B cell (primary cell): ENCODE measurements at regions not wholly inside any gene's neighbourhood (a gene's known extent, or its start where the extent isn't known, plus 50 kb on each side); places are given as distances from the start of the nearest gene placed in this dataset.

Experiments used
- ATAC-seq: fragments of 200-7000 bp; cut with Tn5 transposase; one replicate; pipeline ENCODE4 v1.10.0; 2021; ENCODE audit warnings: low read depth, mild to moderate bottlenecking, moderate number of reproducible peaks, moderate library complexity
- CTCF ChIA-PET: fragments of 350-600 bp; sonication (Branson Sonifier 250); formaldehyde crosslinking; loops from one replicate; lab custom pipeline; 2021; ENCODE audit warnings: antibody characterized with exemption, inconsistent platforms; lab: Charles Lee
- POLR2A ChIA-PET: fragments of 350-600 bp; sonication (Branson Sonifier 250); formaldehyde crosslinking; loops from one replicate; lab custom pipeline; 2021; ENCODE audit warnings: antibody characterized with exemption; lab: Charles Lee
- DNase-seq: peaks from one replicate; pipeline ENCODE4 v3.0.0; 2013
- H2AFZ ChIP-seq: 2 replicates; pipeline ENCODE4 v1.6.1; 2012; ENCODE audit warnings: mild to moderate bottlenecking, low read depth, low read length; ENCODE audit not compliant: insufficient read depth, poor library complexity, severe bottlenecking
- H3K27ac ChIP-seq, 2 donors: 1 replicate in 1 of 2; 2 replicates in 1 of 2; pipeline ENCODE4 v1.5.1; 2012 to 2013; ENCODE audit warnings: low read length in 2 of 2, mild to moderate bottlenecking in 2 of 2, moderate library complexity in 1 of 2
- H3K27me3 ChIP-seq, 4 experiments: fragments of 200-600 bp in 1 of 4; sonication (generic) in 1 of 4; replicated peaks in 1 of 4; 1 replicate in 2 of 4; 2 replicates in 2 of 4; pipeline versions ENCODE4 v1.6.1 to v1.7.0; 2013 to 2016; ENCODE audit warnings: low read length in 3 of 4, mild to moderate bottlenecking in 2 of 4, mixed read lengths in 1 of 4, moderate library complexity in 1 of 4; ENCODE audit not compliant: insufficient read depth in 4 of 4, control insufficient read depth in 3 of 4; ENCODE audit errors: control extremely low read depth in 1 of 4
- H3K36me3 ChIP-seq, 2 experiments: replicated peaks in 1 of 2; 1 replicate in 1 of 2; 2 replicates in 1 of 2; pipeline versions ENCODE4 v1.6.1 to v1.7.1; 2013; ENCODE audit warnings: low read length in 1 of 2; ENCODE audit not compliant: insufficient read depth in 2 of 2, control insufficient read depth in 1 of 2; ENCODE audit errors: control extremely low read depth in 1 of 2, extremely low read depth in 1 of 2
- H3K4me1 ChIP-seq, 2 donors: fragments of 200-600 bp in 1 of 2; sonication (generic) in 1 of 2; 1 replicate in 1 of 2; 2 replicates in 1 of 2; pipeline versions ENCODE4 v1.5.1 to v1.6.1; 2013 to 2017; ENCODE audit warnings: low read length in 2 of 2; ENCODE audit not compliant: control insufficient read depth in 2 of 2, insufficient read depth in 2 of 2
- H3K4me2 ChIP-seq: replicated peaks from 2 replicates; pipeline ENCODE3; 2012; ENCODE audit warnings: mild to moderate bottlenecking, low read depth, low read length; ENCODE audit not compliant: poor library complexity, severe bottlenecking
- H3K4me3 ChIP-seq, 5 experiments: fragments of 200-600 bp in 1 of 5; sonication (generic) in 1 of 5; 1 replicate in 3 of 5; 2 replicates in 2 of 5; pipeline versions ENCODE4 v1.5.1 to v1.7.0; 2011 to 2016; ENCODE audit warnings: low read length in 4 of 5, mild to moderate bottlenecking in 4 of 5, low read depth in 2 of 5, control low read depth in 1 of 5, moderate library complexity in 1 of 5; ENCODE audit not compliant: insufficient read depth in 1 of 5; ENCODE audit errors: control extremely low read depth in 1 of 5, extremely low read depth in 1 of 5
- H3K79me2 ChIP-seq: fragments of 200-600 bp; sonication (generic); one replicate; pipeline ENCODE4 v1.6.0; 2016; ENCODE audit warnings: low read length; ENCODE audit not compliant: control insufficient read depth, insufficient read depth
- H3K9ac ChIP-seq: fragments of 200-600 bp; sonication (generic); 2 replicates; pipeline ENCODE4 v1.6.1; 2017; ENCODE audit warnings: mild to moderate bottlenecking, low read length, moderate library complexity
- H3K9me3 ChIP-seq, 3 donors: one replicate each; pipeline versions ENCODE4 v1.6.1 to v1.7.1; 2013; ENCODE audit warnings: low read length in 2 of 3; ENCODE audit not compliant: control insufficient read depth in 2 of 3, insufficient read depth in 1 of 3; ENCODE audit errors: control extremely low read depth in 1 of 3
- H4K20me1 ChIP-seq: 2 replicates; pipeline ENCODE4 v1.6.0; 2012; ENCODE audit warnings: mild to moderate bottlenecking, low read length; ENCODE audit not compliant: insufficient read depth, control insufficient read depth, poor library complexity, severe bottlenecking
- H3K27ac Mint-ChIP-seq: one replicate; pipeline ENCODE4 v1.8.0; 2021; ENCODE audit warnings: mixed read lengths
- H3K27me3 Mint-ChIP-seq: one replicate; pipeline ENCODE4 v1.8.0; 2021; ENCODE audit warnings: mixed read lengths
- H3K4me1 Mint-ChIP-seq: one replicate; pipeline ENCODE4 v1.8.0; 2021; ENCODE audit warnings: mixed read lengths
- H3K4me3 Mint-ChIP-seq: one replicate; pipeline ENCODE4 v1.8.0; 2021; ENCODE audit warnings: mixed read lengths
- H3K9me3 Mint-ChIP-seq: one replicate; pipeline ENCODE4 v1.8.0; 2022; ENCODE audit warnings: mixed read lengths; ENCODE audit not compliant: insufficient read depth
- EZH2 ChIP-seq: IDR thresholded peaks from 2 replicates; pipeline ENCODE4 v1.6.1; 2012; ENCODE audit warnings: borderline replicate concordance, low read depth, mild to moderate bottlenecking, moderate library complexity, low read length; ENCODE audit not compliant: insufficient read depth, poor library complexity, severe bottlenecking
- WGBS: methylation state at CpG from one replicate; pipeline ENCODE4 v1.1.5; 2013; ENCODE audit warnings: missing lambda C conversion rate; ENCODE audit not compliant: insufficient coverage; 5-methylcytosine and 5-hydroxymethylcytosine counted together
- intact Hi-C: fragments of 100-400 bp; cut with micrococcal nuclease; formaldehyde crosslinking; loops from one replicate; pipeline ENCODE4 v1.10.0; 2022
- TF ChIP-seq, protein P1 (sequence below): fragments of 200-600 bp; IDR thresholded peaks from one replicate; pipeline ENCODE4 v1.8.0; 2022; ENCODE audit warnings: antibody characterized with exemption, mild to moderate bottlenecking

DNA sequence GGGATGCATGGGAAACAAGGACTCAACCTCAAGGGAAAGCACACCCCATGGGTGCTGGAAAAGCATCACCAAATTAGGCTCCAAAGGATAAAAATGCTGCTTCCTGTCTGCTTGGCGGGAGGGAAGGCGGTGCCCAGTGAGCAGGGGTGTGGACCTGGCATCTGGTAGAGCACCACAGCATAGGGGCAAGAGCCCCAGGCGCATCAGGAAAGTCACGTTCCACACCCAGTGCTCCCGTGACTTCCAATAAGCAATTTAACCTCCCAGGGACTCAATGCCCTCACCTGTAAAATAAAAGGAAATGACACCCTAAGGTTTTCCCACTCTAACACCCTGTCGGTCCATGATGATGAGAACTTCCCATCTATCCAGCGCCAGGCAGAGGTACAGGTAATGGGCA is 206.0 kb downstream of the SETD4 start:
- Histone ChIP-seq H3K9me3 (no peaks in the 10 kb centered on the region), H3K4me1 (no peaks in the 10 kb centered on the region), H4K20me1 (no peaks in the 10 kb centered on the region), H3K27me3 (peaks cover 0 to 5% (median 4%) of the 10 kb centered on the region in 4 experiments), H3K79me2 (no peaks in the 10 kb centered on the region), H3K4me3 (no peak overlapping the region), H3K36me3 (no peaks in the 10 kb centered on the region), H3K9ac (no peak overlapping the region), H3K4me2 (no peak overlapping the region), H3K27ac (no peak overlapping the region), H2AFZ (no peak overlapping the region)
- 91% methylated on average over 5 of the region's 7 CpGs for WGBS
- H3K9me3 Mint-ChIP-seq: no peaks in the 10 kb centered on the region
- no peaks in the 10 kb centered on the region for H3K4me1 Mint-ChIP-seq
- H3K27me3 Mint-ChIP-seq: peaks cover 53% of the 10 kb centered on the region
- intact Hi-C loops: no loop called here
- CTCF ChIA-PET: interaction anchor here (0.6 to 1.2 kb wide), 2 partner anchors 14 to 35 kb away, joined by 4 read pairs; no protein-coding TSS in a partner anchor
- no peak for ATAC-seq
- POLR2A ChIA-PET: no interaction called here
- H3K4me3 Mint-ChIP-seq: no peak overlapping the region
- TF ChIP-seq, protein P1, sequence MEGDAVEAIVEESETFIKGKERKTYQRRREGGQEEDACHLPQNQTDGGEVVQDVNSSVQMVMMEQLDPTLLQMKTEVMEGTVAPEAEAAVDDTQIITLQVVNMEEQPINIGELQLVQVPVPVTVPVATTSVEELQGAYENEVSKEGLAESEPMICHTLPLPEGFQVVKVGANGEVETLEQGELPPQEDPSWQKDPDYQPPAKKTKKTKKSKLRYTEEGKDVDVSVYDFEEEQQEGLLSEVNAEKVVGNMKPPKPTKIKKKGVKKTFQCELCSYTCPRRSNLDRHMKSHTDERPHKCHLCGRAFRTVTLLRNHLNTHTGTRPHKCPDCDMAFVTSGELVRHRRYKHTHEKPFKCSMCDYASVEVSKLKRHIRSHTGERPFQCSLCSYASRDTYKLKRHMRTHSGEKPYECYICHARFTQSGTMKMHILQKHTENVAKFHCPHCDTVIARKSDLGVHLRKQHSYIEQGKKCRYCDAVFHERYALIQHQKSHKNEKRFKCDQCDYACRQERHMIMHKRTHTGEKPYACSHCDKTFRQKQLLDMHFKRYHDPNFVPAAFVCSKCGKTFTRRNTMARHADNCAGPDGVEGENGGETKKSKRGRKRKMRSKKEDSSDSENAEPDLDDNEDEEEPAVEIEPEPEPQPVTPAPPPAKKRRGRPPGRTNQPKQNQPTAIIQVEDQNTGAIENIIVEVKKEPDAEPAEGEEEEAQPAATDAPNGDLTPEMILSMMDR: no peak
- TF ChIP-seq EZH2: no peak
- DNase-seq: no peak
- H3K27ac Mint-ChIP-seq: no peak overlapping the region

GRCh38 chr21:35853321-35854239 is 206.7 kb downstream of the SETD4 start:
- WGBS: 79% methylated on average over 4 of the region's 9 CpGs
- no peak overlapping the region for H3K27ac Mint-ChIP-seq
- POLR2A ChIA-PET: no interaction called here
- Histone ChIP-seq H3K4me1 (no peaks in the 10 kb centered on the region), H3K9ac (no peak overlapping the region), H3K27me3 (peaks cover 0 to 8% (median 3%) of the 10 kb centered on the region in 4 experiments), H3K27ac (no peak overlapping the region), H2AFZ (no peak overlapping the region), H3K4me3 (no peak overlapping the region), H4K20me1 (no peaks in the 10 kb centered on the region), H3K9me3 (no peaks in the 10 kb centered on the region), H3K4me2 (no peak overlapping the region), H3K36me3 (no peaks in the 10 kb centered on the region), H3K79me2 (no peaks in the 10 kb centered on the region)
- ATAC-seq: no peak
- no peak for DNase-seq
- peaks cover 46% of the 10 kb centered on the region for H3K27me3 Mint-ChIP-seq
- TF ChIP-seq, protein P1: no peak
- TF ChIP-seq EZH2: no peak
- CTCF ChIA-PET: interaction anchor here (0.6 kb wide), 1 partner anchor 34 kb away, joined by 4 read pairs; no protein-coding TSS in a partner anchor
- intact Hi-C loops: no loop called here
- no peaks in the 10 kb centered on the region for H3K4me1 Mint-ChIP-seq
- H3K4me3 Mint-ChIP-seq: no peak overlapping the region
- no peaks in the 10 kb centered on the region for H3K9me3 Mint-ChIP-seq
